Activated CD4-positive, alpha-beta T cell treated with anti-CD3 and anti-CD28 coated beads, Interleukin-2, amount 10 ng/mL, durations not matched to agents 24 days and 14 days (primary cell): ENCODE measurements at regions not wholly inside any gene's neighbourhood (a gene's known extent, or its start where the extent isn't known, plus 50 kb on each side); places are given as distances from the start of the nearest gene placed in this dataset.

Source experiments
- DNase-seq: peaks from one replicate; pipeline ENCODE4 v3.0.0; 2022
- H3K27ac Mint-ChIP-seq: one replicate; pipeline ENCODE4 v1.8.0; 2022; ENCODE audit warnings: mild to moderate bottlenecking, mixed read lengths
- H3K27me3 Mint-ChIP-seq: one replicate; pipeline ENCODE4 v1.8.0; 2022; ENCODE audit warnings: mixed read lengths
- H3K36me3 Mint-ChIP-seq: one replicate; pipeline ENCODE4 v1.8.0; 2022; ENCODE audit warnings: low read depth, mild to moderate bottlenecking, mixed read lengths
- H3K4me1 Mint-ChIP-seq: one replicate; pipeline ENCODE4 v1.8.0; 2021; ENCODE audit warnings: mixed read lengths
- H3K4me3 Mint-ChIP-seq: one replicate; pipeline ENCODE4 v1.8.0; 2022; ENCODE audit warnings: mild to moderate bottlenecking, moderate library complexity, mixed read lengths
- H3K9me3 Mint-ChIP-seq: one replicate; pipeline ENCODE4 v1.8.0; 2021; ENCODE audit warnings: mixed read lengths
- intact Hi-C: fragments of 100-400 bp; cut with micrococcal nuclease; formaldehyde crosslinking; loops from one replicate; pipeline ENCODE4 v1.15.1; 2023

DNA sequence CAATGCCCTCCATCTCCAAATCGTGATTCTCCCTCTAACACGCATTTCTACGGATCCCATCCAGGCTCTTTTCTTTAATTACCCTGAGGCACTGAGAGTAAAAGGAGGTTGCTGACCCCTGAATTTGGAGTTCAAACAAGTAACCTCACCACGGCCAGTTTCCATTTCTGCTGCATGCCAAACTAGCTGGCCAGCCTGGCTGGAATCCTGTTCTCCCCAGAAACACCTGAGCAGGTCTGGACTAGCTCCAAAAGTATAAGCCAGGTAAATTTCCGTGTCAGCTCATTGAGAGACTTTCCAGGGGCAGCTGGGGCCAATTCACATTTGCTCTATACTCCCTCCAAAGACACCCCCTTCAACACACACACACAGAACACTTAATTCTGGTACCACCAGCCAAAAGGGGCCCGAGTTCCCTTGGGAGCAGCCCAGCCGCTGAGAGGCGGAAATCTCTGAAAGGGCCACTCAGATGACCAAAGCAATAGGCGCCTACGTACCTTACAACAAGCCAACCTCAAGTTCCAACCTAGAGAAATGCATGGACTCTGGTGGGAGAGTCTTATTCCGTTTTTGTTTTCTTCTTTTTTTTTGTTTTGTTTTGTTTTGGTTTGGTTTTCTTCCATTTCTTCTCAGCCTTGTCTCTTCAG is 131.4 kb downstream of the NDUFA12 start:
- Mint-ChIP-seq H3K27ac (no peak overlapping the region), H3K4me1 (peaks cover 4% of the 10 kb centered on the region), H3K4me3 (no peak overlapping the region), H3K9me3 (no peaks in the 10 kb centered on the region), H3K36me3 (no peaks in the 10 kb centered on the region), H3K27me3 (peaks cover 49% of the 10 kb centered on the region)
- no peak for DNase-seq
- intact Hi-C loops = no loop called here

DNA sequence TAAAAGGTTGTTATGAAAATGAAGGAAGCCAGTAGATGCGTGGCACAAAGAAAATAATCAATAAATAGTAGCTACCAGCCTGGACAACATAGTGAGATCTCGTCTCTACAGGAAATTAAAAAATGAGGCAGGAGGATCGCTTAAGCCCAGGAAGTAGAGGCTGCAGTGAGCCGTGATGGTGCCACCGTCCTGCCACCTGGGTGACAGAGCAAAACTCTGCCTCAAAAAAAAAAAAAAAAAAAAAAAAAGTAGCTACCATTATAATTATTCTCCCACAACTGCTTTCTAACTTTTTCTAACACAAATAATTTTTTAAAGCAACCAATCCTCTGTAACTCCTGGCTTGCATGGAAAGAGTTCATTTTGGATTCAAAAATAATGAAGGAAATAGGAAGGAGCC is 133.0 kb downstream of the NDUFA12 start:
- H3K9me3 Mint-ChIP-seq = no peaks in the 10 kb centered on the region
- DNase-seq = no peak
- peaks cover 4% of the 10 kb centered on the region for H3K4me1 Mint-ChIP-seq
- H3K36me3 Mint-ChIP-seq = no peaks in the 10 kb centered on the region
- H3K4me3 Mint-ChIP-seq = no peak overlapping the region
- peaks cover 46% of the 10 kb centered on the region for H3K27me3 Mint-ChIP-seq
- intact Hi-C loops = no loop called here
- no peak overlapping the region for H3K27ac Mint-ChIP-seq

DNA sequence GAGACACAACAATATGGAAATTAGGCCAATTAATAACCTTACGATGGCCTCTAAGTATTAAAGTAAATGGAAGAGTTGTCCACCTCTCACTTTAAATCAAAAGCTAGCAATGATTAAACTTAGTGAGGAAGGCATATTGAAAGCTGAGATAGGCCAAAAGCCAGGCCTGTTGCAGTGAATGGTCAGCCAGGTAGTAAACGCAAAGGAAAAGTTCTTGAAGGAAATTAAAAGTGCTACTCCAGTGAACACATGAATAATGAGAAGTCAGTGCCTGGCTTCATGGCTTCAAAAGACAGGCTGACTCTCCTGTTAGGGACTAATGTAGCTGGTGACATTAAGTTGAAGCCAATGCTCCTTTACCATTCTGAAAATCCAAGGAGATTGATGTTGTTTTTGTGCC is 135.3 kb downstream of the NDUFA12 start:
- H3K4me1 Mint-ChIP-seq = peaks cover 3% of the 10 kb centered on the region
- H3K27ac Mint-ChIP-seq = no peak overlapping the region
- H3K36me3 Mint-ChIP-seq = no peaks in the 10 kb centered on the region
- no peaks in the 10 kb centered on the region for H3K9me3 Mint-ChIP-seq
- H3K4me3 Mint-ChIP-seq = no peak overlapping the region
- peaks cover 32% of the 10 kb centered on the region for H3K27me3 Mint-ChIP-seq
- DNase-seq = no peak
- intact Hi-C loops = no loop called here

DNA sequence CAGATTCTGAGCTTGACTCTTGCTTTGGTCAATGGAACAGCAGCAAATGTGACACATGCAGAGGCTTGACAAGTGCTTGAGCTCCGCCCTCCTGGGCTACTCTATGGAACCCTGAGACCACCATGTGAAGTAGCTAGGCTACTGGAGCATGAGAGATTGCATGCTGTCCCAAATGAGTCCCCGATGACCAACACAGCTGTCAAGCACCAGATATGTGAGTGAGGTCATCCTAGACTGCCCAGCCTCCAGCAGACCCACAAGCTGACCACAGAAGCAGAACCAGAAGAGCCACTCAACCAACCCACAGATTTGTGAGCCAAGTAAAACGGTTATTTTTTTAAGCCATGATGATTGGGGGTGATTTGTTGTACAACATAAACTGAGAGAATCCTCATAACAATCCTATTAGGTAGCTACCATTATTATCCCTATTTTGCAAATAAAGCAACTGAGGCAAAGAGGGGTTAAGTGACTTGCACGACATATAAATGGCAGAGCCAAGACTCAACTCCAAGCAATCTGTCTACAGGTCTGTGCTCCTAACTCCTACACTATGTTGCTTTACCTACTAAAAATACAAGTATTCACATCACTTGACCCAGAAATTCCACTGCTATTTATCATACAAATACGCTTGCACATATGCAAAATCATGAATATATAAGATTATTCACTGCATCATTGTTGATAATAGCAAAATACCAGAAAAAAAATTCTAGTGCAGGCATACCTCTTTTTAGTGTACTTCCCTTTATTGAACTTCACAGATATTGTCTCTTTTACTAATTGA is 136.2 kb downstream of the NDUFA12 start:
- DNase-seq = no peak
- Mint-ChIP-seq H3K27ac (no peak overlapping the region), H3K36me3 (no peaks in the 10 kb centered on the region), H3K27me3 (peaks cover 26% of the 10 kb centered on the region), H3K4me1 (no peaks in the 10 kb centered on the region), H3K4me3 (no peak overlapping the region), H3K9me3 (no peaks in the 10 kb centered on the region)
- intact Hi-C loops = no loop called here

DNA sequence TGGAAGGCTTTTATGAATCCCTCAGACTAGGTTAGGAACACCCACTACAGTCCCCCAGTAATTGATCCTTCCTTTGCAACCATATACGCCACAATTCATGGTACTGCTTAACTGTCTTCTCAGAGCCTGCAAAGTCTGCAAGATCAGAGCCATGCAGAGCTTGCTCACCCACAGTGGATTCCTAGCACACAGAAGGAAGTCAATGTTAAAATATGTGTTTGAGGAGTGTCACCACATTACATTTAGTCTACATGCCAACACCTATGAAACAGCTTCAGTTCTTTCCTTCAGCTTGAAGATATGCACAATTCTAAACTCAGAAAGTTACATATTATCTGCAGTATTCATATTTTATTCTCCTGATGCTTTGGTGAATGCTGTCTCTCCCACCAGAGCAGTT is 138.5 kb downstream of the NDUFA12 start:
- Mint-ChIP-seq H3K9me3 (no peaks in the 10 kb centered on the region), H3K36me3 (no peaks in the 10 kb centered on the region)

DNA sequence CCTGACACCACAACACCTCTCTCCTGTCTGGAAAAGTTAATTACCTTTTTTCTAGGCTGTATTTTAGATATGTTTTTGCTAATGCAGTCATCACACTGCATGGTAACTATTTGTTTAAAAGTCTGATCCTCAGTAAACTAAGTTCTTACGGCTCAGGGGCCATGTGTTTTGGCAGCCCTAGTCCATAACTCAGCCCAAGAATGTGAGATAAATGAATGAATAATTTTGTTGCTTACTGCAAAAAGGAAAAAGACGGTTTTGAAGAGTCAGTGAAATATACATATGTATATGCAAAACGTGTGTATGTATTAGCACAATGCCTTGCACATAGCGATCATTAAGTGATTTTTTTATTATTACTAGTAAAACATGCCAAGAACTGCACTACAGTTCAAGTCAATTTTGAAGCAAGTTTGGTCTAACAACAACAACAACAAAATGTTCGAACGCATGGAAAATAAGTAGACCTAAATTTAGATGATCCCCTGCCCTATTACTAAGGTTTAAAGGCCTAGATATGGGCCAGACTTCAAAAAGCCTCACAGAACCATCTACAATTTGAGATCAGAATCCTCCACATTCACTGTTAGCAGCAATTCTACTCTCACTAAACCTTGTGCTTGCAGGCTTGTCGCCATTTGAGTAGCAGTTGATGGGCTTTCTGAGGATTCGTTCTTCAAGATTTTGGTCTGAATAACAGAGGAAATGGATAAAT is 140.0 kb downstream of the NDUFA12 start:
- Mint-ChIP-seq H3K9me3 (no peaks in the 10 kb centered on the region), H3K4me3 (no peak overlapping the region), H3K27ac (no peak overlapping the region), H3K36me3 (no peaks in the 10 kb centered on the region), H3K4me1 (no peaks in the 10 kb centered on the region), H3K27me3 (peaks cover 11% of the 10 kb centered on the region)
- DNase-seq = no peak
- intact Hi-C loops = no loop called here

More for the DNA sequence above, 138.5 kb downstream of the NDUFA12 start:
- DNase-seq = no peak
- intact Hi-C loops = no loop called here
- Mint-ChIP-seq H3K4me3 (no peak overlapping the region), H3K27ac (no peak overlapping the region), H3K4me1 (no peaks in the 10 kb centered on the region), H3K27me3 (peaks cover 11% of the 10 kb centered on the region)

DNA sequence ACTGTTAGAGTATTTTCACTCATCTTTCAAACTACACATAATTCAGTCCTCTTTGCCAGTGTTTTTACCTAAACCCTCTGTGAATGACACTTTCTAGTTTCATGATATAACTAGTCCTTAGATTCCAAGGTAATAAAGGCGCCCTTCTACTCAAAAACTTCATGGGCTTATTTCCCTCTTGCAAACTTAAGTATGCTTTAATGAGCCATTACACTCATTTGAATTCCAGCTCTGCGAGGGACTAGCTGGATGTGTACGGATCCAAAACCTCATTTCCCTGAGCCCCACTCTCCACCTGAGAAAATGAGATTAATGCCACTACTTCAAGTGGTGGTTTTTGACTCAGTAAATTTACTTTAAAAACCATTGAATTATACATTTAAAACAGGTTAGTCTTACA is 141.1 kb downstream of the NDUFA12 start:
- Mint-ChIP-seq H3K4me1 (no peaks in the 10 kb centered on the region), H3K27me3 (peaks cover 11% of the 10 kb centered on the region), H3K36me3 (no peaks in the 10 kb centered on the region), H3K27ac (no peak overlapping the region), H3K9me3 (peaks cover 5% of the 10 kb centered on the region), H3K4me3 (no peak overlapping the region)
- intact Hi-C loops = no loop called here
- DNase-seq = no peak

DNA sequence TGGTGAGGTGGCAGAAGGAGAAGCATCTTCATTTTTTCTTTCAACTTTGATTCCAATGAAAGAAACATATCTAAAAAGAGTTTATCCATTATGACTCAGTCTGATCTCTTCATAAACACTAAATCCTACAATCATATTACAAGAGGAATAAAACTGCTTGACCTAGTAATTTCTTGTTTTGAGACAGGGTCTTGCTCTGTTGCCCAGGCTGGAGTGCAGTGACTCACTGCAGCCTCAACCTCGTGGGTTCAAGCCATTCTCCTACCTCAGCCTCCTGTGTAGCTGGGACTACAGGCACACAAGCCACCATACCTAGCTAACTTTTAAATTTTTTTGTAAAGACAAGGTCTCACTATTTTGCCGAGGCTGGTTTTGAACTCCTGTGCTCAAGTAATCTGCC is 147.2 kb downstream of the NDUFA12 start:
- DNase-seq = no peak
- intact Hi-C loops = no loop called here
- Mint-ChIP-seq H3K9me3 (peaks cover 12% of the 10 kb centered on the region), H3K27me3 (peaks cover 13% of the 10 kb centered on the region), H3K36me3 (no peaks in the 10 kb centered on the region), H3K4me3 (no peak overlapping the region), H3K27ac (no peak overlapping the region), H3K4me1 (peaks cover 2% of the 10 kb centered on the region)

DNA sequence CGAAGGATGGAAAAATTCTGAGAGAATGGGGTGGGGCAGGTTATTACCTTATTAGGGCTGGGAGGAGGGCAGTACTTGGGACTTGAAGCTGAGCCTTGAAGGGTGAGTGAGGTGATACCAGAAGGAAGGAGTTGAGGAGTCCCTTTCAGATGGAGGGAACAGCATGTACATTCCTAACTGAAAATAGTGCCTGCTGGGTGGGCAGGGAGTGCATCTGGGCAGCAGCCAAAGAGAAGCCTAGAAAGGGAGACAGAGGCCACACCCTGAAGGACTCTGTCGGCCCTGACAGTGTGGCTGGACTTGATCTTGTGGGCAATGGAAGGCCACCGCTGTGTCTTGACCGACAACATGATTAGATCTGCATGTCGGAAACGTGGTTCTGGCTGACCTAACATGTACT is 147.6 kb downstream of the NDUFA12 start:
- no peak for DNase-seq

DNA sequence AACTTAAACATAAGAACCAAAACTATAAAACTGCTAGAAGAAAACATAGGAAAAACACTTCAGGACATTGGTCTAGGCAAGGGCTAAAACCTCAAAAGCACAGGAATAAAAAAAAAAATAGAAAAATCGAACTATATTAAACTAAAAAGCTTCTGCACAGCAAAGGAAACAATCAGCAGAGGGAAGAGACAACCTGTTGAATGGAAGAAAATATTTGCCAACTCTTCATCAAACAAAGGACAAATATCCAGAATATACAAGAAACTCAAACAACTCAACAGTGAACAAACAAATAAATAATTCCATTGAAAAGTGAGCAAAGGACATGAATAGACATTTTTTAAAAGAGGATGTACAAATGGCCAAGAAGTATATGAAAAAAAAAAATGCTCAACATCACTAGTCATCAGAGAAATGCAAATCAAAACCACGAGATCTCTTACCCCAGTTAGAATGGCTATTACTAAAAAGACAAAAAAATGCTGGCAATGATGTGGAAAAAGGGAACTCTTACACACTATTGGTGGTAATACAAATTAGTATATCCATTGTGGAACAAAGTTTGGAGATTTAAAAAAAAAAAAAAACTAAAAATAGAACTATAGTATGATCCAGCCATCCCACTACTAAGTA is 152.0 kb downstream of the NDUFA12 start:
- intact Hi-C loops = no loop called here
- no peak overlapping the region for H3K4me3 Mint-ChIP-seq
- no peak for DNase-seq
- H3K36me3 Mint-ChIP-seq = no peaks in the 10 kb centered on the region
- no peak overlapping the region for H3K27ac Mint-ChIP-seq
- H3K27me3 Mint-ChIP-seq = peaks cover 14% of the 10 kb centered on the region
- H3K4me1 Mint-ChIP-seq = peaks cover 2% of the 10 kb centered on the region
- H3K9me3 Mint-ChIP-seq = peaks cover 8% of the 10 kb centered on the region

More for the DNA sequence above, 147.6 kb downstream of the NDUFA12 start:
- H3K27ac Mint-ChIP-seq = no peak overlapping the region
- H3K4me1 Mint-ChIP-seq = peaks cover 2% of the 10 kb centered on the region
- H3K4me3 Mint-ChIP-seq = no peak overlapping the region
- H3K36me3 Mint-ChIP-seq = no peaks in the 10 kb centered on the region
- peaks cover 12% of the 10 kb centered on the region for H3K9me3 Mint-ChIP-seq
- intact Hi-C loops = no loop called here
- peaks cover 13% of the 10 kb centered on the region for H3K27me3 Mint-ChIP-seq

DNA sequence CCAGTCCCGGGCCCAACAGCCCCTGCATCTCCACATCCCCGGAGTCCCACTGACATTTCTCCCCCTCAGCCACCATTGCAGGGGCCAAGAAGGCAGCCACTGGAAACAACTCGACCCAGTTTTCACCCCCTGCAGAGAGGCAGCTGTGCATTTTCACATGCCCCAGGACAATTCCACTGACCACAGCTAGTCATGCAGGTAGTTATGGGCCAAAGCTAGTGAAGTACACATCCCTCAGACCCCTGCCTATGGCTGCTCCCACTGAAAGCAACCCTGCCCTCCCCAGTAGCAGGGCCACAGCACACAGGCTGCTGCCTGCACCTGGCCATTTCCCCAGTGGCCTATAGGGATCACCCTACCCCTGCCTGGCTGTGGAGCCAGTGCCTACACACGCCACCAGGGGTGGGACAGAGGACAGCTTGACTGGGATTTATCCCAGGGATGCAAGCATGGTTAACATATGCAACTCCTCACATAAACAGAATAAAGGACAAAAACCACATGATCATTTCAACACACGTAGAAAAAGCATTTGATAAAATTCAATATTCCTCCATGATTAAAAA is 154.0 kb downstream of the NDUFA12 start:
- intact Hi-C loops = no loop called here
- no peaks in the 10 kb centered on the region for H3K4me1 Mint-ChIP-seq
- no peak for DNase-seq
- peaks cover 21% of the 10 kb centered on the region for H3K27me3 Mint-ChIP-seq
- peaks cover 3% of the 10 kb centered on the region for H3K9me3 Mint-ChIP-seq
- no peaks in the 10 kb centered on the region for H3K36me3 Mint-ChIP-seq
- no peak overlapping the region for H3K27ac Mint-ChIP-seq
- H3K4me3 Mint-ChIP-seq = no peak overlapping the region

DNA sequence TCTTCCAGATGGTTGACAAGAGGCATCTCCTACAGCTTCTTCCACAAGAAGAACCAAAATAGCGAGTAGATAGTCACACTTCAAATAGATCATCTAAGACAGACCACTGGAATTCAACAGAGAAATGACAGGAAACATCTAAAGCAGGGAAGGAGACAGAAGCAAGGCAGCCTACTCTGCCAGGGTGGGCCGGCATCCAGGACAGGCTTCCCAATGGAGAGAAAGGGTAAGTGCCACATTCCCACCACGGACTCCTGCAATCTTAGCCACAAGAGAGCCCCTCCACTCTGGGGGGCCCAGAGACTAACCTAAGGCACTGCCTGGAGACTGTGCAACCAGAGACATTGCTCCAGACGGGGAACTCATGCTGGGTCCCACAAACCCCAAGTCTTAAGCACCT is 154.5 kb downstream of the NDUFA12 start:
- Mint-ChIP-seq H3K4me1 (no peaks in the 10 kb centered on the region), H3K4me3 (no peak overlapping the region), H3K27me3 (peaks cover 20% of the 10 kb centered on the region), H3K36me3 (no peaks in the 10 kb centered on the region), H3K9me3 (peaks cover 3% of the 10 kb centered on the region), H3K27ac (no peak overlapping the region)
- intact Hi-C loops = no loop called here
- DNase-seq = no peak

DNA sequence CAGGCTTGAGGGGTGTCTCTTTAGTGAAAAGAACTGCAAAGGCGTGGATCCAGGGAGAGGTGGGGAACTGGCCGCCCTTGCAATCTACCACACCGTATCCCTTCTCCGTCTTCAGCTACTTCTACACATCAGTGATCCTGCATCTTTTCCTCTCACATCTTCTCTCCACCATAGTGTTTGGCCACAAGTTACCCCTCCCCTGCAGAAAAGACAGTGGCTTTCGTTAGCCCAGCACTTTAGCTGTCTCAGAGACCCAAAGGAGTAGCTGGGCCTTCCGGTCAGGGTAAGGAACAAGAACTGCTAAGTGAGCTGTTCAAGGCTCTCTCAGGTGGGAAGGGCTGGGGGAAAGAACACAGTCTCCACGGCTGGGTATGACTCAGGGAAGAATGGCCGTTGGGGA is 158.4 kb downstream of the NDUFA12 start:
- Mint-ChIP-seq H3K9me3 (peaks cover 3% of the 10 kb centered on the region), H3K36me3 (no peaks in the 10 kb centered on the region), H3K27me3 (peaks cover 10% of the 10 kb centered on the region), H3K4me1 (no peaks in the 10 kb centered on the region), H3K27ac (no peak overlapping the region), H3K4me3 (no peak overlapping the region)
- intact Hi-C loops = no loop called here
- no peak for DNase-seq

DNA sequence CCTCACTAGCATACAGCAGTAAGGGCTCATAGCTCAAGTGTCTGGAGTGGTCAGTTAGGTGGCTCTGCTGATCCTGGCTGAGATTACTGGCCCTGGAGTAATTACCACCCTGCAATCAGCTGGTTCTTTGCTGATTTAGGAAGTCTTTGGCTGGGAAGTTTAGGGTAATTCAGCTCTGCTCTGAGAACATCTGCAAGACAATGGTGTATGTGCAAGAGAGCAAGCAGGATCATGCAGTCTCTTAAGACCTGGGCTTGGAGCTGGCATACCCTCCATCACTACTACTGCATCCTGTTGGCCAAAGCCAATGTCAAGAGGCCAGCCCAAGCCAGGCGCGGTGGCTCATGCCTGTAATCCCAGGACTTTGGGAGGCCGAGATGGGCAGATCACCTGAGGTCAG is 159.0 kb downstream of the NDUFA12 start:
- Mint-ChIP-seq H3K4me3 (no peak overlapping the region), H3K27me3 (peaks cover 10% of the 10 kb centered on the region), H3K9me3 (peaks cover 3% of the 10 kb centered on the region), H3K36me3 (no peaks in the 10 kb centered on the region), H3K4me1 (no peaks in the 10 kb centered on the region), H3K27ac (no peak overlapping the region)
- no peak for DNase-seq
- intact Hi-C loops = no loop called here
